HEK293T (cell line): ENCODE measurements at regions not wholly inside any gene's neighbourhood (a gene's known extent, or its start where the extent isn't known, plus 50 kb on each side); places are given as distances from the start of the nearest gene placed in this dataset.
"Not testable (repeated sequence)": the region's sequence is repeated elsewhere in the genome, so short reads cannot be mapped to it uniquely, and the experiment has no call there.

Experiments
- CTCF ChIA-PET: fragments of 350-600 bp; formaldehyde crosslinking; extraction: SDS; loops from one replicate; lab custom pipeline; 2021; ENCODE audit warnings: antibody characterized with exemption, inconsistent platforms; lab: Yijun Ruan, JAX
- POLR2A ChIA-PET: fragments of 350-600 bp; formaldehyde crosslinking; extraction: SDS; loops from one replicate; lab custom pipeline; 2020; ENCODE audit warnings: antibody characterized with exemption, inconsistent platforms; lab: Yijun Ruan, JAX
- DNase-seq: peaks from one replicate; pipeline ENCODE4 v3.0.0; 2012; ENCODE audit warnings: mixed read lengths; ENCODE audit errors: extremely low spot score
- ARNT ChIP-seq: fragments of 450-650 bp; IDR thresholded peaks from 2 replicates; pipeline ENCODE4 v1.6.1; 2017; ENCODE audit warnings: mild to moderate bottlenecking
- BHLHE40 ChIP-seq: fragments of 450-650 bp; IDR thresholded peaks from 2 replicates; pipeline ENCODE4 v1.6.1; 2016; ENCODE audit warnings: mild to moderate bottlenecking, moderate library complexity, borderline replicate concordance
- CTBP1 ChIP-seq: fragments of 450-650 bp; IDR thresholded peaks from 2 replicates; pipeline ENCODE4 v1.6.1; 2016; ENCODE audit warnings: borderline replicate concordance
- ELF4 ChIP-seq: fragments of 450-650 bp; IDR thresholded peaks from 2 replicates; pipeline ENCODE4 v1.6.1; 2017; ENCODE audit warnings: antibody characterized with exemption
- FOXA1 ChIP-seq: fragments of 450-650 bp; IDR thresholded peaks from 2 replicates; pipeline ENCODE4 v1.6.1; 2016; ENCODE audit warnings: mild to moderate bottlenecking
- FOXK2 ChIP-seq: fragments of 450-650 bp; IDR thresholded peaks from 2 replicates; pipeline ENCODE4 v1.6.1; 2016; ENCODE audit warnings: mild to moderate bottlenecking
- FOXM1 ChIP-seq: fragments of 450-650 bp; IDR thresholded peaks from 2 replicates; pipeline ENCODE4 v1.6.1; 2017; ENCODE audit warnings: mild to moderate bottlenecking, borderline replicate concordance
- HDGF ChIP-seq: fragments of 450-650 bp; IDR thresholded peaks from 2 replicates; pipeline ENCODE4 v1.6.1; 2017; ENCODE audit warnings: antibody characterized with exemption, borderline replicate concordance
- L3MBTL2 ChIP-seq: fragments of 450-650 bp; conservative IDR thresholded peaks from 2 replicates; pipeline ENCODE4 v1.6.1; 2016; ENCODE audit warnings: mild to moderate bottlenecking
- LEF1 ChIP-seq: fragments of 450-650 bp; IDR thresholded peaks from 2 replicates; pipeline ENCODE4 v1.6.1; 2017; ENCODE audit warnings: mild to moderate bottlenecking, borderline replicate concordance
- NFRKB ChIP-seq: fragments of 450-650 bp; IDR thresholded peaks from 2 replicates; pipeline ENCODE4 v1.6.1; 2016; ENCODE audit warnings: mild to moderate bottlenecking, moderate library complexity
- SP1 ChIP-seq: fragments of 450-650 bp; IDR thresholded peaks from 2 replicates; pipeline ENCODE4 v1.6.1; 2017
- SUZ12 ChIP-seq: fragments of 450-650 bp; IDR thresholded peaks from 2 replicates; pipeline ENCODE4 v1.6.1; 2016; ENCODE audit warnings: mild to moderate bottlenecking
- TARDBP ChIP-seq: fragments of 450-650 bp; IDR thresholded peaks from 2 replicates; pipeline ENCODE4 v1.6.1; 2016
- ZNF384 ChIP-seq: fragments of 450-650 bp; IDR thresholded peaks from 2 replicates; pipeline ENCODE4 v1.6.1; 2016
- TF ChIP-seq, protein P1 (sequence below): fragments of 450-650 bp; IDR thresholded peaks from 2 replicates; pipeline ENCODE4 v1.6.1; 2016

DNA sequence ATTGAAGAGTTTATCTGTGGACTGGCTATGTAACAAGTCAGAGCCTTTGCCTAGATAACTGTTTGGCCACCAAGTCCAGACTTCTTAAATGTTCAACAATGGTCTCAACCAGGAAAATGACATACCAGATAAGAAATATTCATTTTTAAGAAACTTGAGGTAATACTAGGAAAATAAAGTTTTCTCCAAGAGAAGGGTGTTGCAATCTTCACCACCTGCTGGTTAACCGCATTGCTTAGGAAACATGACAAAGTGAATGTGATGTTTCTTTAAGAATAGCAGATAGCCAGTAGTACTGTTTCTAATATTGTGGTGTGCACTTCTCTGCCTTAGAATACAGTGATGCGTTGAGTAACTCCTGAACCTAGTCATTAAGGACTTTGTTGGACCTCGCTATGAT lies 321.5 kb upstream of the CADM2 start:
- no peak for DNase-seq
- CTCF ChIA-PET = no interaction called here
- TF ChIP-seq ELF4 (no peak), FOXK2 (no peak)
- POLR2A ChIA-PET = no interaction called here

DNA sequence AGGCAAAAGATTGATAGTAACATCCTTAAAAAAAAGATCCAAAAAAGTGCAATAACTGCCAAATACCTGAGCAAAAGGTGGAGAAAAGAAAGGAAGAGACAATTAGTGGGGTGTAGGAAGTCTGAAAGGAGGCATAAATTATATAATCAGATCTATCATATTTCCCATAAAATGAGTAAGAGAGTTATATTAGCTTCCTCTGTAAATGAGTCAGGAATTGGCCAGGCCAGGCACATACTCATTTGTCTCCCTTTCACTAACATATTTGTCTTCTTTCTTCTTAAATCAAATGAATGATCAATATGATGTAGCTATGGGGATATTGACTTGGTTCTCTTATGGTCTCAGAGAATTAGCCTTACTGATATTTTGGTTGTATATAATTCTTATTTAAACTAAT lies 292.3 kb upstream of the CADM2 start:
- POLR2A ChIA-PET = no interaction called here
- TF ChIP-seq SP1 (no peak), LEF1 (no peak), TARDBP (no peak), CTBP1 (no peak), FOXM1 (no peak), NFRKB (no peak)
- DNase-seq = no peak
- CTCF ChIA-PET = no interaction called here

DNA sequence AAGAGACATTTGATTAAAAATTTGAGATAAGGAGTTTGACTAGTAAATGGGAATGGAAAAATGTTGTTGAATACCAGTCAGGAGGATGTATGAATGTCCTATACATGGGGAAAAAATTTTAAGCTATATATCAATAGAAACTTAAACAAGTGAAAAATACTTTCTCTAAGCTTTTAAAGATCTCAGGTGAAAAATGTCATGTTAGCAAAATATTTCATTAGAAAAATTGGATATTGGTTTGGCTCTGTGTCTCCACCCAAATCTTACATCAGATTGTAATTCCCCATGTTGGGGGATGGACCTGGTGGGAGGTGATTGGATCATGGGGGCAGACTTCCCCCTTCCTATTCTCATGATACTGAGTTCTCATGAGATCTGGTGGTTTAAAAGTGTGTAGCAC lies 279.6 kb upstream of the CADM2 start:
- DNase-seq = no peak
- no peak for TF ChIP-seq NFRKB
- TF ChIP-seq ZNF384 = no peak
- no peak for TF ChIP-seq SUZ12
- no peak for TF ChIP-seq LEF1
- no peak for TF ChIP-seq FOXA1
- no peak for TF ChIP-seq ARNT
- TF ChIP-seq CTBP1 = no peak
- no peak for TF ChIP-seq FOXK2
- no peak for TF ChIP-seq FOXM1
- TF ChIP-seq HDGF = no peak
- no peak for TF ChIP-seq BHLHE40
- no peak for TF ChIP-seq SP1
- no peak for TF ChIP-seq L3MBTL2
- TF ChIP-seq TARDBP = no peak
- TF ChIP-seq, protein P1, sequence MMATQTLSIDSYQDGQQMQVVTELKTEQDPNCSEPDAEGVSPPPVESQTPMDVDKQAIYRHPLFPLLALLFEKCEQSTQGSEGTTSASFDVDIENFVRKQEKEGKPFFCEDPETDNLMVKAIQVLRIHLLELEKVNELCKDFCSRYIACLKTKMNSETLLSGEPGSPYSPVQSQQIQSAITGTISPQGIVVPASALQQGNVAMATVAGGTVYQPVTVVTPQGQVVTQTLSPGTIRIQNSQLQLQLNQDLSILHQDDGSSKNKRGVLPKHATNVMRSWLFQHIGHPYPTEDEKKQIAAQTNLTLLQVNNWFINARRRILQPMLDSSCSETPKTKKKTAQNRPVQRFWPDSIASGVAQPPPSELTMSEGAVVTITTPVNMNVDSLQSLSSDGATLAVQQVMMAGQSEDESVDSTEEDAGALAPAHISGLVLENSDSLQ = no peak
- no peak for TF ChIP-seq ELF4
- CTCF ChIA-PET = no interaction called here
- POLR2A ChIA-PET = no interaction called here

DNA sequence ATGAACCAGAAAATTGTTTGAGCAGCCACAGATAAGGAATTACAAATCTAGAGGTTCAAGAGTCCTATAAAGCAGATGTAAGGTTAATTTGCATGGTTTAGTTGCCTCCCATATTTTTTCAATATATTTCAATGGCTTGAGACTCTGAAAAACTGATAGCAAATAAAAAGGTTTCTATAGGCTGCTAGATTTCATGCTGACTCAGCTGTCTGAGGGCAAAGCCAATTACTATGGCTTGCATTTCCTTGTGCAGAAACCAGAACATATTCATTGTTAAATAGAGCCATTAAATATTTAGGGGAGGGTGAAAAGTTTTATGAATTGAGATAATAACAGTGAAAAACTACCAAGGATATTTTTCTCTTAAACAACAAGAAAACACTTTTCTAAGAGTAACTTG lies 278.1 kb upstream of the CADM2 start:
- TF ChIP-seq L3MBTL2 (no peak), FOXA1 (no peak), SUZ12 (no peak), TARDBP (no peak), FOXK2 (no peak), ZNF384 (no peak), ELF4 (no peak), BHLHE40 (no peak), LEF1 (no peak), HDGF (no peak), SP1 (no peak), CTBP1 (no peak), FOXM1 (no peak), NFRKB (no peak), ARNT (no peak)
- TF ChIP-seq, protein P1 = no peak
- ChIA-PET CTCF (no interaction called here), POLR2A (no interaction called here)
- no peak for DNase-seq

DNA sequence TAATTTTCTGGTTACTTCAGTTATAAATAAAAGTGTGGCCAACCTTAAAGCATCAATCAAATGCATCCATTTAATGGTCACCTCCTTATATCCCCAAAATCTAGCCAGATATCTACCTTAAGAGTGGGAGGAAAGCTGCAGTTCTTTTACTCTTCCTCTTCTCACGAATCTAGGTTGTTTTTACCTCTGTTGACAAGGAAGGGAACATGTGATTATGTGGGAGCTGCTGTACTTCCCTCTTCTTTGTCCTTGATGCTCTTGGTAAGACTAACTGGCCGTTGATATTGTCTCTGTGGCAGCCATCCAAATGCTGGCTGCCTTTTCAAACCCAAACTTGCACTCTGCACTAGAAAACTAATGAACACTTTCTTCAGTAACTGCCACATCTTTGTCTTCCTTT lies 275.3 kb upstream of the CADM2 start:
- TF ChIP-seq ARNT (no peak), SP1 (no peak)
- DNase-seq = no peak
- ChIA-PET CTCF (no interaction called here), POLR2A (no interaction called here)

DNA sequence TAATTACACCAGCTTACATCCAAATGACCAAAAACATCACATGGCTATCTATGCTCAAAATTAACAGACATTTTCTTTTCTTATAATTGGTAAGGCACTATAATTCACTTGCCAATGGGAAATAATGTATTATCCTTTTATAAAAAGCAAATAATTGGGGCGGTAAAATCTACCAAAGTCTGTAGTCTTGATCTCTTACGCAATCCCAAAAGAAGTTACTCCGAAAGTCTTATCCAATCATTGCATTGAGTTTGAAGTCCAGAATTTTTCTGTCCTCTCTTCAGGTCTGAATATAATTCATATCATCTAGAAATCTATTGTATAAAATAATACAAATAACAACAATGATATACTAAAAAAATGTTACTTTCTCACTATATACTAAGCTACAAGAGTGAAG lies 273.3 kb upstream of the CADM2 start:
- CTCF ChIA-PET = no interaction called here
- no peak for DNase-seq
- TF ChIP-seq ELF4 (no peak), FOXM1 (no peak), ARNT (no peak), SUZ12 (no peak), L3MBTL2 (no peak), LEF1 (no peak), TARDBP (no peak), BHLHE40 (no peak), HDGF (no peak), FOXA1 (no peak), FOXK2 (no peak), CTBP1 (no peak), SP1 (no peak), NFRKB (no peak), ZNF384 (no peak)
- TF ChIP-seq, protein P1 = no peak
- POLR2A ChIA-PET = no interaction called here

DNA sequence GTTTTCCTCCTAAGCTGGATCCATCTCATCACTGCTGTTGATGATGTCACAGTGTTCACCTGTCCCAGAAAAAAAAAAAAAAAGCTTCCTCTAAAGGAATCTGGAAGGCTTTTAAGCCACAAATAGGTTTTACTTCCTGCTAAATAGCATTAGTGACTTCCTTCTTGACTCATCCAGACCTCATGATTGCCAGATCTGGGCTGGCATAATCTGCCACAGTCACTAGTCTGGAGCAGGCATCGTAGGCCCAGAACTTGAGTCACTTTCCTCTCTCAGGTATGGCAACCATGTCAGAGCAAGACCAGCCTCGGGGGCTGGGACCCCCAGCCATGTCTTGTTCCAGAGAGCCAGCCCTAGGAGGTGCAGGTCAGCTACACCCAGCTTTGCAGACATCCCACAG lies 266.5 kb upstream of the CADM2 start:
- CTCF ChIA-PET = no interaction called here
- DNase-seq = no peak

DNA sequence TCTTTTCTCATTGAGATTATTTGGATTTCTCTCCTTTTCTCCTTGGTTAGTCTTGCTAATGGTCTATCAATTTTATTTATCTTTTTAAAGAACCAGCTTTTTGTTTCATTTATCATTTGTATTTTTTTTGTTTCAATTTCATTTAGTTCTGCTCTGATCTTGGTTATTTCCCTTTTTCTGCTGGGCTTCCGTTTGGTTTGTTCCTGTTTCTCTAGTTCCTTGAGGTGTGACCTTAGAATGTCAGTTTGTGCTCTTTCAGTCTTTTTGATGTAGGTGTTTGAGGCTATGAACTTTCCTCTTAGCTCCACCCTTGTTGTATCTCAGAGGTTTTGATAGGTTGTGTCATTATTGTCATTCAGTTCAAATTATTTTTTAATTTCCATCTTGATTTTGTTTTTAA lies 248.5 kb upstream of the CADM2 start:
- POLR2A ChIA-PET, CTCF ChIA-PET, DNase-seq: not testable (repeated sequence)

More for the DNA sequence above, 266.5 kb upstream of the CADM2 start:
- TF ChIP-seq L3MBTL2 = no peak
- TF ChIP-seq, protein P1 = no peak
- POLR2A ChIA-PET = no interaction called here
